GM23338 (cell line): ENCODE measurements at regions not wholly inside any gene's neighbourhood (a gene's known extent, or its start where the extent isn't known, plus 50 kb on each side); places are given as distances from the start of the nearest gene placed in this dataset.

Experiments used
- ATAC-seq: fragments of 200-7000 bp; cut with Tn5 transposase; 3 replicates; pipeline ENCODE4 v1.9.1; 2020
- DNase-seq: peaks from one replicate; pipeline ENCODE4 v3.0.0-alpha.2; 2015; ENCODE audit warnings: low spot score
- H2AFZ ChIP-seq: fragments of 200-600 bp; sonication (generic); 2 replicates; pipeline ENCODE4 v1.8.0; 2016; ENCODE audit warnings: antibody characterized with exemption, mild to moderate bottlenecking, moderate library complexity
- H3F3A ChIP-seq: fragments of 200-600 bp; sonication (generic); replicated peaks from 2 replicates; pipeline ENCODE4 v1.8.0; 2017; ENCODE audit warnings: antibody characterized with exemption, mixed run types, low read depth
- H3K27ac ChIP-seq: fragments of 200-600 bp; sonication (generic); 2 replicates; pipeline ENCODE4 v1.6.1; 2016; ENCODE audit warnings: low read depth
- H3K27me3 ChIP-seq: fragments of 200-600 bp; sonication (generic); 2 replicates; pipeline ENCODE4 v1.8.0; 2016; ENCODE audit warnings: mild to moderate bottlenecking, mixed run types, moderate library complexity; ENCODE audit not compliant: insufficient read depth
- H3K36me3 ChIP-seq: fragments of 200-600 bp; sonication (generic); 2 replicates; pipeline ENCODE4 v1.8.0; 2016; ENCODE audit warnings: mild to moderate bottlenecking; ENCODE audit not compliant: insufficient read depth
- H3K4me1 ChIP-seq: fragments of 200-600 bp; sonication (generic); 2 replicates; pipeline ENCODE4 v1.8.0; 2016; ENCODE audit warnings: mild to moderate bottlenecking, moderate library complexity; ENCODE audit not compliant: insufficient read depth
- H3K4me2 ChIP-seq: fragments of 200-600 bp; sonication (generic); 2 replicates; pipeline ENCODE4 v1.7.1; 2017; ENCODE audit warnings: mixed run types
- H3K4me3 ChIP-seq: fragments of 200-600 bp; sonication (generic); 2 replicates; pipeline ENCODE4 v1.6.1; 2016; ENCODE audit warnings: mixed run types
- H3K79me2 ChIP-seq: fragments of 200-600 bp; sonication (generic); replicated peaks from 2 replicates; pipeline ENCODE4 v1.8.0; 2017; ENCODE audit warnings: mild to moderate bottlenecking; ENCODE audit not compliant: insufficient read depth
- H3K9me2 ChIP-seq: fragments of 200-600 bp; sonication (generic); 2 replicates; pipeline ENCODE4 v1.8.0; 2017; ENCODE audit not compliant: insufficient read depth
- H4K20me1 ChIP-seq: fragments of 200-600 bp; sonication (generic); replicated peaks from 2 replicates; pipeline ENCODE4 v1.8.0; 2017; ENCODE audit warnings: mild to moderate bottlenecking; ENCODE audit not compliant: insufficient read depth
- H3K27ac Mint-ChIP-seq: 2 replicates; pipeline ENCODE4 v1.8.0; 2020; ENCODE audit warnings: inconsistent platforms, mild to moderate bottlenecking, moderate library complexity, mixed read lengths
- H3K27me3 Mint-ChIP-seq: 3 replicates; pipeline ENCODE4 v1.8.0; 2022; ENCODE audit warnings: low read depth, mild to moderate bottlenecking, moderate library complexity, mixed read lengths, inconsistent platforms; ENCODE audit not compliant: insufficient read depth, poor library complexity
- H3K36me3 Mint-ChIP-seq: 3 replicates; pipeline ENCODE4 v1.8.0; 2021; ENCODE audit warnings: low read depth, mild to moderate bottlenecking, inconsistent platforms, moderate library complexity, mixed read lengths
- H3K4me1 Mint-ChIP-seq: 3 replicates; pipeline ENCODE4 v1.8.0; 2020; ENCODE audit warnings: mild to moderate bottlenecking, inconsistent platforms, mixed read lengths
- H3K4me3 Mint-ChIP-seq: 3 replicates; pipeline ENCODE4 v1.8.0; 2021; ENCODE audit warnings: moderate library complexity, mild to moderate bottlenecking, inconsistent platforms, mixed read lengths
- H3K9me3 Mint-ChIP-seq: 3 replicates; pipeline ENCODE4 v1.8.0; 2020; ENCODE audit warnings: moderate library complexity, mild to moderate bottlenecking, inconsistent platforms, mixed read lengths
- CREB1 ChIP-seq: fragments of 250-450 bp; sonication (Bioruptor Pico); IDR thresholded peaks from 2 replicates; pipeline ENCODE4 v1.5.0; 2020; ENCODE audit warnings: low read depth, mild to moderate bottlenecking, moderate library complexity
- CTCF ChIP-seq, 2 experiments: fragments of 200-600 bp in 1 of 2; sonication (generic) in 1 of 2; conservative IDR thresholded peaks; 2 replicates each; pipeline versions ENCODE4 v1.5.1 to v1.6.1; 2016 to 2017; ENCODE audit warnings: antibody characterized with exemption in 2 of 2, low read depth in 2 of 2, mild to moderate bottlenecking in 2 of 2, moderate library complexity in 1 of 2
- JUNB ChIP-seq: IDR thresholded peaks from one replicate; pipeline ENCODE4 v1.6.1; 2016; ENCODE audit warnings: antibody characterized with exemption; ENCODE audit not compliant: unreplicated experiment
- NANOG ChIP-seq: IDR thresholded peaks from 2 replicates; pipeline ENCODE4 v1.6.1; 2016; ENCODE audit warnings: antibody characterized with exemption, borderline replicate concordance
- STAT1 ChIP-seq: IDR thresholded peaks from one replicate; pipeline ENCODE4 v1.6.1; 2016; ENCODE audit warnings: antibody characterized with exemption; ENCODE audit not compliant: unreplicated experiment
- ZNF114 ChIP-seq: fragments of 250-450 bp; sonication (Bioruptor Pico); IDR thresholded peaks from 2 replicates; pipeline ENCODE4 v1.5.0; 2020; ENCODE audit warnings: mild to moderate bottlenecking, moderate library complexity
- ZNF462 ChIP-seq: fragments of 250-450 bp; sonication (Bioruptor Pico); IDR thresholded peaks from 2 replicates; pipeline ENCODE4 v1.5.0; 2020; ENCODE audit warnings: mild to moderate bottlenecking, moderate library complexity

GRCh38 chr3:182292591-182292990 lies 500.7 kb upstream of the ATP11B start:
- no peak for TF ChIP-seq CREB1
- TF ChIP-seq CTCF (conservative IDR thresholded peaks at IDR 0.05; ENCODE audit: low read depth in 2 of 2), result no peak
- TF ChIP-seq STAT1, result no peak
- no peak for TF ChIP-seq NANOG
- TF ChIP-seq ZNF114 (CRISPR knock-in tag), result no peak
- TF ChIP-seq JUNB, result no peak
- TF ChIP-seq ZNF462 (CRISPR knock-in tag), result no peak
- Histone ChIP-seq H2AFZ (no peak overlapping the region), H3K36me3 (no peaks in the 10 kb centered on the region), H3K4me1 (no peaks in the 10 kb centered on the region), H3K27me3 (no peaks in the 10 kb centered on the region), H3K4me3 (no peak overlapping the region), H3K9me2 (peaks cover 6% of the 10 kb centered on the region; the same call in 1 of the 2 replicates), H3F3A (no peaks in the 10 kb centered on the region), H4K20me1 (no peaks in the 10 kb centered on the region), H3K4me2 (no peak overlapping the region), H3K27ac (no peak overlapping the region), H3K79me2 (no peaks in the 10 kb centered on the region)
- H3K36me3 Mint-ChIP-seq, result no peaks in the 10 kb centered on the region
- H3K27me3 Mint-ChIP-seq, result no peaks in the 10 kb centered on the region
- H3K9me3 Mint-ChIP-seq, result no peaks in the 10 kb centered on the region
- H3K4me1 Mint-ChIP-seq, result no peaks in the 10 kb centered on the region; the same call in 2 of the 3 replicates
- DNase-seq (no peak), ATAC-seq (no peak)
- H3K27ac Mint-ChIP-seq, result no peak overlapping the region
- H3K4me3 Mint-ChIP-seq, result no peak overlapping the region
